ENCODE measurements at regions not wholly inside any gene's neighbourhood (a gene's known extent, or its start where the extent isn't known, plus 50 kb on each side); places are given as distances from the start of the nearest gene placed in this dataset.
"Not testable (repeated sequence)": the region's sequence is repeated elsewhere in the genome, so short reads cannot be mapped to it uniquely, and the experiment has no call there.

GRCh38 chr6:113363866-113364265 lies 493.3 kb upstream of the MARCKS start:
- TF ChIP-seq CTCF (IDR thresholded peaks at IDR 0.05; ENCODE audit: low read depth, low read length): no peak
- no peak overlapping the region for H3K4me3 ChIP-seq (ENCODE audit: low read depth, low read length)

- H3K4me3 ChIP-seq (ENCODE audit: low read depth, low read length): no peak overlapping the region
- TF ChIP-seq CTCF (IDR thresholded peaks at IDR 0.05; ENCODE audit: low read depth, low read length): no peak
These were observed 492.4 kb upstream of the MARCKS start for GRCh38 chr6:113364766-113365165.

GRCh38 chr6:113365191-113365590 lies 492.0 kb upstream of the MARCKS start:
- H3K4me3 ChIP-seq (ENCODE audit: low read depth, low read length): no peak overlapping the region

GRCh38 chr6:113366505-113366904 lies 490.6 kb upstream of the MARCKS start:
- no peak overlapping the region for H3K4me3 ChIP-seq (ENCODE audit: low read depth, low read length)
- no peak for TF ChIP-seq CTCF (IDR thresholded peaks at IDR 0.05; ENCODE audit: low read depth, low read length)

More at GRCh38 chr6:113365191-113365590, 492.0 kb upstream of the MARCKS start:
- TF ChIP-seq CTCF (IDR thresholded peaks at IDR 0.05; ENCODE audit: low read depth, low read length): no peak

- no peak for TF ChIP-seq CTCF (IDR thresholded peaks at IDR 0.05; ENCODE audit: low read depth, low read length)
- no peak overlapping the region for H3K4me3 ChIP-seq (ENCODE audit: low read depth, low read length)
These were observed 486.3 kb upstream of the MARCKS start for GRCh38 chr6:113370508-113371502.

- not testable (repeated sequence) for H3K4me3 ChIP-seq (ENCODE audit: low read depth, low read length)
These were observed 481.7 kb upstream of the MARCKS start for GRCh38 chr6:113375466-113375865.

- no peak overlapping the region for H3K4me3 ChIP-seq (ENCODE audit: low read depth, low read length)
- no peak for TF ChIP-seq CTCF (IDR thresholded peaks at IDR 0.05; ENCODE audit: low read depth, low read length)
These were observed 480.9 kb upstream of the MARCKS start for GRCh38 chr6:113375950-113376846.
